ENCODE measurements at regions not wholly inside any gene's neighbourhood (a gene's known extent, or its start where the extent isn't known, plus 50 kb on each side); places are given as distances from the start of the nearest gene placed in this dataset.

DNA sequence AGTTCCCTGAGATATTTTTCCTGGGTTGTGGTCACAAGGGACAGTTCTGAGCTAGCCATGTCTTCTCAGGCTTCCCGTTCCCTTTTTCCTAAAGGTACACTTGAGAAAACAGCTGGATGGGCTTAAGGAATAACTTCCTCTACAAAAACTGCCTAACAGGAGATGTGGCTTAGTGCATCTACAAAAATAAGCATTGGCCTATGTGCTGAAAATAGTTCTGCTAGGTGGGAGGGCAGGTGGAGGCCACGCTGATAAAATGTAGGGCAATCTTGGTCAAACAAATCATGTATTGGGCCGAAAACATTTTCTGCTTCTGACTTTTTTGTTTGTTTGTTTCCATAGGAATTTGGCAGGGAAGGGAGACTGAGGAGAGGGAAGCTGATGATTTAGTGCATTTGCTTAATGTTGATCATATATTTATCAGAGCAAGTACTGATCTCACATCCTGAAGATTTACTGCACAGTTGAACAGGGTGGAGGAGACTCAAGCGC is 409.4 kb upstream of the FZD8 start:
- no peak overlapping the region for H3K27ac ChIP-seq (ENCODE audit: insufficient read depth, low read depth, low read length)
- no peak for DNase-seq (ENCODE audit: low read depth, low spot score)
- ChIA-PET POLR2A (no interaction called here), CTCF (no interaction called here)
- no peaks in the 10 kb centered on the region for H3K9me1 ChIP-seq (replicated peaks; ENCODE audit: control insufficient read depth, extremely low read depth, insufficient read depth, low read length)
- no peak for TF ChIP-seq CTCF (IDR thresholded peaks at IDR 0.05; ENCODE audit: extremely low read depth in 1 of 2, insufficient read depth in 1 of 2, low read depth in 1 of 2, low read length in 2 of 2)
- no peak for TF ChIP-seq MAX (IDR thresholded peaks at IDR 0.05; ENCODE audit: insufficient read depth, insufficient read length)
- no peak for TF ChIP-seq EZH2 (IDR thresholded peaks at IDR 0.05; ENCODE audit: borderline replicate concordance, low read depth, low read length, severe bottlenecking)
- no peak for TF ChIP-seq POLR2A (IDR thresholded peaks at IDR 0.05; ENCODE audit: low read depth, low read length)
- no peak for TF ChIP-seq JUN (IDR thresholded peaks at IDR 0.05; ENCODE audit: borderline replicate concordance, insufficient read depth, insufficient read length, low read depth)
- TF ChIP-seq POLR2AphosphoS5 (IDR thresholded peaks at IDR 0.05; ENCODE audit: insufficient read depth, low read depth, low read length), result no peak
- no peaks in the 10 kb centered on the region for H4K20me1 ChIP-seq (replicated peaks; ENCODE audit: control insufficient read depth, extremely low read depth, insufficient read depth, low read length)
- intact Hi-C loops (cut with micrococcal nuclease) (no loop called here), dilution Hi-C loops (cut with MboI; ENCODE audit: extremely low pct_ligation_motif_present, low sequenced_read_pairs) (no loop called here)
- H3K4me1 ChIP-seq (ENCODE audit: control insufficient read depth, extremely low read depth, insufficient read depth, low read length), result no peaks in the 10 kb centered on the region
- peaks cover 0 to 7% of the 10 kb centered on the region in 2 experiments for H3K27me3 ChIP-seq (ENCODE audit: control insufficient read depth in 2 of 2, insufficient read depth in 2 of 2, low read length in 2 of 2)
- H3K79me2 ChIP-seq (ENCODE audit: control insufficient read depth, insufficient read depth, low read length), result no peaks in the 10 kb centered on the region
- no peak for FAIRE-seq
- H3K4me3 ChIP-seq (replicated peaks in 1 of 3; ENCODE audit: insufficient read depth in 1 of 3, low read depth in 1 of 3, low read length in 3 of 3), result no peak overlapping the region
- H3K9me3 ChIP-seq (replicated peaks; ENCODE audit: control insufficient read depth, insufficient read depth, low read length), result no peaks in the 10 kb centered on the region
- no peaks in the 10 kb centered on the region for H3K36me3 ChIP-seq (ENCODE audit: control insufficient read depth in 2 of 2, extremely low read depth in 1 of 2, insufficient read depth in 2 of 2, low read length in 2 of 2)
- no peak overlapping the region for H3K4me2 ChIP-seq (ENCODE audit: insufficient read depth, low read length)
- no TSS peak for BruUV-seq (replicated peaks)
- H2AFZ ChIP-seq (ENCODE audit: low read depth, low read length), result no peak overlapping the region
- H3K9ac ChIP-seq (replicated peaks; ENCODE audit: extremely low read depth, insufficient read depth, low read length), result no peak overlapping the region

All from endothelial cell of umbilical vein (primary cell).